Renal cortical epithelial cell (primary cell): ENCODE measurements at regions not wholly inside any gene's neighbourhood (a gene's known extent, or its start where the extent isn't known, plus 50 kb on each side); places are given as distances from the start of the nearest gene placed in this dataset.

Experiments
- DNase-seq: peaks from one replicate; pipeline ENCODE4 v3.0.0-alpha.2; 2011; ENCODE audit warnings: low read depth

GRCh38 chr14:95410838-95411237 lies 91.1 kb upstream of the CLMN start:
- no peak for DNase-seq

- DNase-seq = no peak
Observed at GRCh38 chr14:95409477-95410272, 90.0 kb upstream of the CLMN start.

- DNase-seq = no peak
Observed at GRCh38 chr14:95408731-95409476, 89.2 kb upstream of the CLMN start.

GRCh38 chr14:95407354-95407753 lies 87.6 kb upstream of the CLMN start:
- no peak for DNase-seq

GRCh38 chr14:95406756-95407277 lies 87.1 kb upstream of the CLMN start:
- no peak for DNase-seq

- no peak for DNase-seq
Observed at GRCh38 chr14:95404583-95404982, 84.9 kb upstream of the CLMN start.

GRCh38 chr14:95402578-95402977 lies 82.9 kb upstream of the CLMN start:
- DNase-seq = no peak

GRCh38 chr14:95402176-95402575 lies 82.5 kb upstream of the CLMN start:
- no peak for DNase-seq

GRCh38 chr14:95398630-95399547 lies 79.2 kb upstream of the CLMN start:
- DNase-seq = no peak

GRCh38 chr14:95397325-95397724 lies 77.6 kb upstream of the CLMN start:
- DNase-seq = no peak

GRCh38 chr14:95396221-95396620 lies 76.5 kb upstream of the CLMN start:
- DNase-seq = no peak

GRCh38 chr14:95395098-95395737 lies 75.5 kb upstream of the CLMN start:
- DNase-seq = no peak

- DNase-seq = no peak
Observed at GRCh38 chr14:95394297-95395097, 74.8 kb upstream of the CLMN start.

- no peak for DNase-seq
Observed at GRCh38 chr14:95392841-95393240, 73.1 kb upstream of the CLMN start.

- no peak for DNase-seq
Observed at GRCh38 chr14:95391331-95391730, 71.6 kb upstream of the CLMN start.

GRCh38 chr14:95389471-95390011 lies 69.8 kb upstream of the CLMN start:
- no peak for DNase-seq

GRCh38 chr14:95388699-95389098 lies 69.0 kb upstream of the CLMN start:
- DNase-seq = peak; percentile 11

GRCh38 chr14:95387826-95388445 lies 68.2 kb upstream of the CLMN start:
- DNase-seq = no peak

- no peak for DNase-seq
Observed at GRCh38 chr14:95386536-95387095, 66.9 kb upstream of the CLMN start.

GRCh38 chr14:95385701-95386100 lies 66.0 kb upstream of the CLMN start:
- DNase-seq = no peak
